ENCODE measurements at regions not wholly inside any gene's neighbourhood (a gene's known extent, or its start where the extent isn't known, plus 50 kb on each side); places are given as distances from the start of the nearest gene placed in this dataset.

GRCh38 chrY:18951019-18951418 lies 177.5 kb upstream of the HSFY2 start:
- no peak for TF ChIP-seq CTCF (IDR thresholded peaks at IDR 0.05)
- TF ChIP-seq ZFX (IDR thresholded peaks at IDR 0.05; ENCODE audit: borderline replicate concordance) = no peak
